ENCODE measurements at regions not wholly inside any gene's neighbourhood (a gene's known extent, or its start where the extent isn't known, plus 50 kb on each side); places are given as distances from the start of the nearest gene placed in this dataset.

GRCh38 chr15:26182441-26182840 lies 319.3 kb upstream of the ATP10A start:
- DNase-seq (ENCODE audit: low read depth) = no peak

GRCh38 chr15:26179906-26180305 lies 316.8 kb upstream of the ATP10A start:
- DNase-seq (ENCODE audit: low read depth) = no peak

- no peak for DNase-seq (ENCODE audit: low read depth)
Measured at GRCh38 chr15:26178640-26179220, 315.6 kb upstream of the ATP10A start.

GRCh38 chr15:26177816-26178215 lies 314.7 kb upstream of the ATP10A start:
- DNase-seq (ENCODE audit: low read depth) = no peak

GRCh38 chr15:26176831-26177230 lies 313.7 kb upstream of the ATP10A start:
- no peak for DNase-seq (ENCODE audit: low read depth)

GRCh38 chr15:26171266-26171665 lies 308.1 kb upstream of the ATP10A start:
- no peak for DNase-seq (ENCODE audit: low read depth)

- no peak for DNase-seq (ENCODE audit: low read depth)
Measured at GRCh38 chr15:26166429-26166828, 303.3 kb upstream of the ATP10A start.

- no peak for DNase-seq (ENCODE audit: low read depth)
Measured at GRCh38 chr15:26165546-26165945, 302.4 kb upstream of the ATP10A start.

GRCh38 chr15:26160343-26160742 lies 297.2 kb upstream of the ATP10A start:
- no peak for DNase-seq (ENCODE audit: low read depth)

GRCh38 chr15:26158176-26158575 lies 295.0 kb upstream of the ATP10A start:
- DNase-seq (ENCODE audit: low read depth) = no peak

- DNase-seq (ENCODE audit: low read depth) = no peak
Measured at GRCh38 chr15:26157081-26157480, 294.0 kb upstream of the ATP10A start.

- DNase-seq (ENCODE audit: low read depth) = no peak
Measured at GRCh38 chr15:26156051-26156450, 292.9 kb upstream of the ATP10A start.

GRCh38 chr15:26148156-26148860 lies 285.2 kb upstream of the ATP10A start:
- DNase-seq (ENCODE audit: low read depth) = no peak

- no peak for DNase-seq (ENCODE audit: low read depth)
Measured at GRCh38 chr15:26146202-26146601, 283.1 kb upstream of the ATP10A start.

GRCh38 chr15:26145796-26146195 lies 282.7 kb upstream of the ATP10A start:
- DNase-seq (ENCODE audit: low read depth) = no peak

GRCh38 chr15:26144836-26145235 lies 281.7 kb upstream of the ATP10A start:
- no peak for DNase-seq (ENCODE audit: low read depth)

GRCh38 chr15:26143221-26143620 lies 280.1 kb upstream of the ATP10A start:
- no peak for DNase-seq (ENCODE audit: low read depth)

- DNase-seq (ENCODE audit: low read depth) = no peak
Measured at GRCh38 chr15:26134812-26135211, 271.7 kb upstream of the ATP10A start.

- no peak for DNase-seq (ENCODE audit: low read depth)
Measured at GRCh38 chr15:26134152-26134551, 271.0 kb upstream of the ATP10A start.

- DNase-seq (ENCODE audit: low read depth) = no peak
Measured at GRCh38 chr15:26132811-26133210, 269.7 kb upstream of the ATP10A start.

GRCh38 chr15:26129852-26130251 lies 266.7 kb upstream of the ATP10A start:
- no peak for DNase-seq (ENCODE audit: low read depth)

- no peak for DNase-seq (ENCODE audit: low read depth)
Measured at GRCh38 chr15:26128611-26129140, 265.5 kb upstream of the ATP10A start.

GRCh38 chr15:26126819-26127387 lies 263.8 kb upstream of the ATP10A start:
- no peak for DNase-seq (ENCODE audit: low read depth)
